SW 1271 (cell line): ENCODE measurements at regions not wholly inside any gene's neighbourhood (a gene's known extent, or its start where the extent isn't known, plus 50 kb on each side); places are given as distances from the start of the nearest gene placed in this dataset.

Experiments used
- DNase-seq, 2 experiments: peaks; one replicate each; lab custom pipeline; 2025; lab: John Stamatoyannopoulos, UW

GRCh38 chr11:116642481-116642880, 130.3 kb downstream of the BUD13 start:
- DNase-seq = no peak

- DNase-seq = no peak
Observed at GRCh38 chr11:116641561-116642045, 131.2 kb downstream of the BUD13 start.

GRCh38 chr11:116640641-116641402, 132.0 kb downstream of the BUD13 start:
- no peak for DNase-seq

GRCh38 chr11:116638463-116638862, 134.3 kb downstream of the BUD13 start:
- no peak for DNase-seq

- no peak for DNase-seq
Observed at GRCh38 chr11:116637766-116638165, 135.0 kb downstream of the BUD13 start.

GRCh38 chr11:116636341-116636929, 136.4 kb downstream of the BUD13 start:
- no peak for DNase-seq

GRCh38 chr11:116631201-116631600, 141.6 kb downstream of the BUD13 start:
- DNase-seq = no peak

- DNase-seq = no peak
Observed at GRCh38 chr11:116618461-116618860, 154.3 kb downstream of the BUD13 start.

GRCh38 chr11:116615211-116615865, 157.4 kb downstream of the BUD13 start:
- DNase-seq = no peak

- no peak for DNase-seq
Observed at GRCh38 chr11:116614306-116615210, 158.2 kb downstream of the BUD13 start.

- DNase-seq = no peak
Observed at GRCh38 chr11:116613206-116613875, 159.4 kb downstream of the BUD13 start.

- DNase-seq = no peak
Observed at GRCh38 chr11:116611998-116612620, 160.7 kb downstream of the BUD13 start.

GRCh38 chr11:116610190-116610589, 162.6 kb downstream of the BUD13 start:
- DNase-seq = no peak

- DNase-seq = no peak
Observed at GRCh38 chr11:116607027-116607426, 165.8 kb downstream of the BUD13 start.

GRCh38 chr11:116605543-116606459, 167.0 kb downstream of the BUD13 start:
- no peak for DNase-seq

- DNase-seq = no peak
Observed at GRCh38 chr11:116603728-116604323, 169.0 kb downstream of the BUD13 start.

- no peak for DNase-seq
Observed at GRCh38 chr11:116602637-116602942, 170.2 kb downstream of the BUD13 start.

GRCh38 chr11:116601814-116602636, 170.8 kb downstream of the BUD13 start:
- DNase-seq = no peak

GRCh38 chr11:116600930-116601329, 171.9 kb downstream of the BUD13 start:
- no peak for DNase-seq
